Hematopoietic multipotent progenitor cell treated with erythropoietin and hydrocortisone succinate and interleukin-3 and kit ligand, for 17 days (in vitro differentiated cells): ENCODE measurements at regions not wholly inside any gene's neighbourhood (a gene's known extent, or its start where the extent isn't known, plus 50 kb on each side); places are given as distances from the start of the nearest gene placed in this dataset.

Experiments used
- DNase-seq: peaks from one replicate; pipeline ENCODE4 v3.0.0-alpha.2; 2015; ENCODE audit warnings: low spot score

DNA sequence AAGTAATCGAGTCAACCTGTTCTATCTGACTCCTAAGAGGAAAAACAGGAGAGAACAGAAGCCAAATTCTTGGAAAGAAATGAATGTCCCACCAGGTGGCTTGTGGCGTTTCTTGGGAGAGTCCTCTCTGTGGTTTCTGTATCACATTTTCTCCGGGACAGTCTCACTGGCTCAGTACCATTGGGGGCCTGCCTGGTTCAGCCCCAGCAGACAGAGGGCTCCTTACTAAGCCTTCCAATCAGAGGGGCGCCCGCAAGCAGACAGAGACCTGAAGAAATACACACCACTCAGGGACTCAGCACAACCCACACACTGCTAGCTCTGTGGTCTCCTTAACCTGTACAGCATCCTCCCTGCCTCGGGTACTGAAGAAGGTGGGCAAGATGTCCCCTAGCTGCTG, 302.1 kb downstream of the TLE3 start:
- no peak for DNase-seq

DNA sequence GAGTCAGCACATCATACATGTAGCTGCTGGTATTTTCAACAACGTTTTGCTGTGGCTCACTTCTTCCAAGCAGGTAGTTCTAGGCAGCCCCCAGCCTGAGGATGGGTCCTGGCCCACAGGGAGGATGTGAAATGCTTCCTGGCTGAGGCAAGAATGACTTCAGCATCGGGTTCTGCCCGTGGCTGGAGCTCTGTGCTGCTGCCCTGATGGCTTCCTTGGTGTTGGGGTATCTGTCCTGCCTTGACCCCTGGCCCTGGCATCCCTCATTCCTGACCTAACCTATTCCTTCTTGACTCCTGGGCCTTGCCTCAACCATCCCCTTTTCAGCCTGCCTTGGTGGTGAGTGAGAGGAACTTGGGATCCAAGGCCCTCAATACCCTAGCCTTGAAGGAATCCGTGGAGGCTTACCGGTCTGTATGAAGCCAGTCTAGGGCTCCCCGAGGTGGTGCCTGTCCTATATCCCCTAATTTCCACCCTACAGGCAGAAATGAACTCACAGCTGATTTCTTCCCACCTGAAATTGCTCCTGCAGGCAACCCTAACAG, 300.6 kb downstream of the TLE3 start:
- no peak for DNase-seq

DNA sequence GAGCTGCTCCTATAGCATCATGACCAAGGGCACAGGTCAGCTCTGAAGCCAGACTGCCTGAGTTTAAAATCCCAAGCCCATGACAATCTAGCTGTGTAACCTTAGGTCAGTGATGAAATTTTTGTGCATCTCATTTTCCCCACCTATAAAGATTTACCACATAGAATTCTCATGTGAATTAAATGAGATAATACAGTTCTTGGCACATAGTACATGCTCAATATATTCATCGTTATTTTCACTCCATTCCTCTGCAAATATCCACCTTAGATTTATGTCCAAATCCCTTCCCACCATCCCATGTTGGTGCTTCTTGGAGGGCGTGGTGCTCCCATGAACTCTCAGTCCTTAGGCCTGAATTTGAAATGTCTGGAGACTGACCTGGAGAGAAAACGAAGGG, 300.1 kb downstream of the TLE3 start:
- DNase-seq = no peak

DNA sequence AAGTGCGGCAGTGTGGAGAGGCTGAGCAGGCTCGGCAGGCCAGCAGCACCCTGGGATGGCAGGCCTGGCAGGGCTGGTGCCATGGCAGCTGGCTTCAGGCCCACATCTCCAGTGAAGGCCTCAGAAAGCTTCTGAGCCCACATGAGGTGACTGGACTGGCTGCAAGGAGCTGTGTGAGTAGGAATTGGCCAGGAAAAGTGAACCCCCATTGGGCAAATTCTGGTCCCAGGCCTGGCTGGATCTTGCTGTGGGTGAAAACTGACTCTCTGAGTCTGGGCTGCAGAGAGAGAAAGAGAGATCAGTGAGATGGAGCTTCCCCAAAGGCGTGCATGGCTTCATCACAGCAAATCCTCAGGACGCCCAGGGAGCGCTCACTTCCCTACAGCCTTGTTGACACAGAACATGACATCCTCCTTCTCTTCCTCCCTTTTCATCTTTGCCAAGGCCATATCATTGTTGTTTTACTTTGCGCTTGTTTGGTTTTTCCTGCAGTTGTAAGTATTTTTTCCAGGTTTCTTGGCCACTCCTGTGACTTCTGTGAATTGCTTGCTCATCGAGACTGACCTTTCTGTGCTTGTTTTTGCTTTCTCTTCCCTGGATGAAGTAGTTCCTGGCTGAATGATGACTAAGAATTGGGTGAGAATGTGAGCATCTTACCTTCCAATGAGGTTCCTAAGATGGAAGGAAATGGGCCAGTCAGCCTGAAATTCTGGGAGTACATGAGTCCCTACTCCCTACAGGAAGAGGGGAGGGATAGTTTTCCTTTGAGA, 299.1 kb downstream of the TLE3 start:
- DNase-seq = no peak

DNA sequence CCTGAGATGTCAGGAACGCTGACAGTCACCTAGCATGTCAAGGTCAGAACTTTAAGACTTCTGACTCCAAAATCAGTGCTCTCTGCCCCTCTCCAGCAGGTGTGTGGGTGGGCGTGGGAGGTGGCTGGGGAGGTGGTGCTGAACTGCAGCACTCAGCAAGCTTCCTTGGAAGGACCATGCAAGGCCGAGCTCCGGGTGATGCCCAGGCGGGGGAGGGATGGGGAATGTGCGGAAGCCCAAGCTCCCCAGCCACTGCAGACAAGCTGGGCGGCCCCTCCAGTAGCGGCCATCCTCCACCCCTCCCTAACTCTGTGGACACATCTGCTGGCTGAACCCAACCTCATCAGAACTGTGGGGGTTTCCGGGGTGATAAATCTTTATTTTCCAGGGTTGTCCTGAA, 296.6 kb downstream of the TLE3 start:
- DNase-seq = no peak

DNA sequence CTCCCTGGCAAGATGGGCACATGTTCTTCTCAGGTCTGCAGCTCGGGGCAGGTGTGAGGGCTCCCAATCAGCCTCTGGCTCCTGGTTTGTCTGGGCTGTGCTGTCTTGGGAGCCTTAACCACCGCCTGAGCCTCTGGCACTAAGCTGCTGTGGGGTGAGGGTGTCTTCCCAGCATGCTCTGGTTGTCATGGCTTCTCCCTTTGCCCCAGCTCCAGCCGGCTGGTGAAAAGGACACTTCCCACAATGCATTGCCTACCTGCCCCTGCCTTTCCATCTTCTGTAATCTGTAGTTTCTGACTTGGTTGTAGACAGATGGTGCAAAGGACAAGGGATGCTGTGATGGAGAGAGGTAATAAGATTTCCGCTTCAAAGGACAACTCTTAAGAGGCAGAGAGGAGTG, 295.3 kb downstream of the TLE3 start:
- DNase-seq = no peak

DNA sequence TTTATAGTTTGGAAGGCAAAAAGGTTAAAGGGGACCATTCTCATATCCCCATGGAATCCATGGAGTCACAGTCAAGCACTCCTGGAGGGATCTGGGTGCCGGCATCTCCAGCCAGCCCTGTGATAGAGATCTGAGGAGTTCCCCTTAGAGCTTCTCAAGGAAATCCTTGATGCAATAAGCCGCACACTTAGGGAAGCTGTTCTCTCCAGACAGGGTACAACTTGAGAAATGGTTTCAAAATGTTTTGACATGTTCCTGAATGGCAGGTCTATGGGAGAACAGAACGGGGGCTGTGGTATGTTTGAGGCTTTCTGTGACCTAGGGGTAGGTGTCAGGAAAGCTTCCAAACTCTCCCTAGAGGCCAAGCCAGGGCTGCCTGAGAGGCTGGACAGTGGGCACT, 292.9 kb downstream of the TLE3 start:
- no peak for DNase-seq

DNA sequence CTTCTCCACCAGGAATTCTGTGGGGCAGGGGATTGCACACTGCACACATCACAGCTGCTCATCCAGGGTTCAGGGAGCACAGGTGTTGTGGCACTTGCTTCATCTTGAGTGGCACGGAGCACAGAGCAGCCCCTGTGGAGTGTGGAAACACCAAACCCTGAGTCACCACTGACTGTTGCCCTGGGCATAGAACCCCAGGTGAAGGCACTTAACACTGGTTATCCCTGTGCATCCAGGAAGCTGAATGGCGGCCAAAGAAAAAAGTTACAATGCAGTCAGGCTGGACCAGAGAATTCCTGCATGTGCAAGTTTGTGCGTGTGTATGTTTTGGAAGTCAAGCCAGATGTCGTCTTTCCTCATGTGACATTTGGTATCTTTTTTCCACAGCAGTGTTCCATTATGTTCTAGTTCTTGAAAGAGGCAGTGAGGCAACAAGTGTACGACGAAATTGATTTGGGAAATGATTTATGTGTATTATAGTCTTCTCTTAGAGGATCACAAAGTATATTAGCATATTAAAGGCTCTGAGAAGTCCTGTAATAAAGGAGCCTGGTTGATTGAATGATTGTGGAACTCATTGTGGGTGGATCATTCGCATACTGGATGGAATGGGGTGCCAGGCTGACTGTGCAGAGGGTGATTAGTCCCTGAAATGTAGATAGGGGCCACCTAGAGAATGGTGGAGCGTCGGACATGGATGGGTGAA, 292.3 kb downstream of the TLE3 start:
- no peak for DNase-seq

DNA sequence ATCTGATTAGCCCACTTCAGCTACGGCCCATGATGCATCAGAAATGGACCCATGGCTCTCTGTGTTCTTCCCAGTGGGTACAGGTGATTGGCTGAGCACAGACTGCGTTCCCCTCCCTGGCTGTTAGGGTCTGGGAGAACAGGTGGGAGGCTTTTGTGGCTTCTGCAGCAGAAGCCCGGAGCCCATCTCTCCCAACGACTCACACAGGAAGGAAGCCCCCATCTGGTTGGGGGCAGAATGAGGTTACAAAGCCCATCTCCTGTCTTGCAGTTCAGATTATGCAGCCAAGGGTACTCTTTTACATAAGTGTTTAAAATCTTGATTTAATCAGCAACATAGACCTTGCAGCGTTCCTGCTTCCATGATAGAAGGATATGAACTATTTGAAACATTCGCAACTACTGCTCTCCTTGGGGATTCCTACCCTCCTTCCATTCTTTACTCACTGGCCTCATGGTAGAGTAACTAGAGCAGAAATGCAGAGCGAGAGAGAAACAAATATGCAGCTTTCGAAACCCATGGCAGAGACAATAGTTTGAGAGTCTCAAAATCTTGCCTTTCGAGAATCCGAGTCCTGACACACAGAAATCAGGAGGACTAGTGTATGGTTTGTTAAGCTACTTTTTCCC, 291.3 kb downstream of the TLE3 start:
- DNase-seq = no peak

DNA sequence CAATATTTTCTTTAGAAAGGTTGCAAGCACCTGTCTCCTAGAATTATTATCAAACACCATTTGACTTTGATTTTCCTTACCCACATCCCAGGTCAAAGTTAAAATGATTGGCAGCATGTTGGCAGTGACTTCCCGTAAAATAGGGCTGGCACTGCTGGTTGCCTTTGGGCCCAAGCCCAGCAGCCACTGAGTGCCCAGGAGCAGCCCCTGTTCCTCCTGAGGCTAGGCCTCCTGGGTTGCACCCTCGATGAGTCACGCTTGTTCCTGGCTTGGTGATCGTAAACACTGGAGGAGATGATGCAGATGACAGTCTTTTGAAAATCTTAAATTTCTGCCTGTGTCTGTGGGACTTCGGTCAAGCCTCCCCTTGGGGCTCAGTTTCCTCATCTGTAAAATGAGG, 290.0 kb downstream of the TLE3 start:
- DNase-seq = no peak

DNA sequence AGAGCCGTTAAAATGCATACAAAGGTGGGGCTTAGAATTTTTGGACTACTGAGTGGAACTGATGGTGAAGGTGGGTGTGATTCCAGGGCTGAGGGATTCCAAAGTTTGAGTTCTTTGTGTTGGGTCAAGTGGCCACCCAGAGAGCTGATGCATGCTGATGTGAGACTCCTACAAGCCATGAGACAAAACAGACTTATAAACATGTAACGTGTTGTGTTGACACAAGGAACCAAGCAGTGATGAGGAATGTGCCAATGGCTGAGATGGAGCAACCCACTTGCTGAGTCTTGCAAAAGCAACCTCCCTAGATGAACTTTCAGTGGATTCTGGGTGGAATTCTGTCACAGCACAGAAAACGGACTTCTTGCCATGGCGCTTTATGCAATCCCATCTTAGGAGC, 289.0 kb downstream of the TLE3 start:
- no peak for DNase-seq

DNA sequence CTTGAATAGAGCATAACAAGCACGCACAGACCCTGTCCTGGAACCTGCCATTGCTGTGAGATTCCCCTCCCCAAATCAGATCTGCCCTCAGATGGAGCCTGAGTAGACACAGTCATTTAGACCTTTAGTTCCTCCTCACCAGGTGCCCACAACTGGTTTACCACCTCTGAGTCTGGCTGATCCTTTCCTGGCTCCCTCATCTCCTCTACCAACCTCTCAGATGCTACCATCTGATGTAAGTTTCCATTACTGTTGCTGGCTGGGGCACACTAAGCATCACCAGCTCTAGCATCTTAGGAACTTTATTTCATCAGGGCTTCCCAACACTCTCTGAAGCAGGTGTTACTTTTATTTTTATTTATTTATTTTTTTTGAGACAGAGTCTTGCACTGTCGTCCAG, 288.3 kb downstream of the TLE3 start:
- no peak for DNase-seq

DNA sequence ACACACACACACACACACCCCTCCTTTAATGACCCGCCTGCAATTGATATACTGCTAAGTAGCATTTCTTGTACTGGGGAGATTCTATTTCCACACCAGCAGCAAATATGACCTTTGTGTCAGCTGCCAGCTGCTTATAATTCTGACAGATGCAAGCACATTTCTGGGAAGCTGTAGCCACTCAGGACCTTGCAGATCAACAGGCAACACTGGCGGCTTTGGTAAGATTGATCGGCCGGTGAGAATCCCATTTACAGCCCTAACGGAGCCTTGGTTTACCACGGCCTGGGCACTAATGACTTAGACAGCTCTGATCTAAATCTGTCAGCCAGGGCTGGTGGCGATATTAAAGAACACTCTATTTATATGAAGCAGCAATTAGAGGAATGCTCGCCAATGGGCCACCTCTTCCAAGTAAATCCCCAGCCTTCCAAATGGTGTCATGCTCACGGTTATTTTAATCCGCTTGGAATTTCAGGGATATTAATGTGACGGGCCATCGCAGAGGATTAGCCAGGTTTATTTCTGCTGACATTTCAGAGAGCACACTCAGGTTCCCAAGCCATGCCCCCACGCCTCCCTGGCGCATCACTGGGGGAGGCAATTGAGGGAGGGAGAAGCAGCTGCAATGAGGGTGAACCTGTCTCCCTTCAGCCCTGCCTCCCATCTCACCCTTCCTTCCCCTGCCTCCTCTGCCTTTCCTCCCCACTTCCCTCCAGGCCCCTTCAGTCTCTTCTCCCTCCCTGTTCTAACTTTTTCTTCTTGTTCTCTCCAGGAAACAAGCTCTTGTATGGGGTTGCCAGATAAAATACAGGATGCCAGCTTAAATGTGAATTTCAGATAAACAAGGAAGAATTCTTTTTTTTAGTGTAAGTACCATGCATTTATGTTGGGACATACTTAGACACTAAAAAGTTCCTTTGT, 287.0 kb downstream of the TLE3 start:
- no peak for DNase-seq

DNA sequence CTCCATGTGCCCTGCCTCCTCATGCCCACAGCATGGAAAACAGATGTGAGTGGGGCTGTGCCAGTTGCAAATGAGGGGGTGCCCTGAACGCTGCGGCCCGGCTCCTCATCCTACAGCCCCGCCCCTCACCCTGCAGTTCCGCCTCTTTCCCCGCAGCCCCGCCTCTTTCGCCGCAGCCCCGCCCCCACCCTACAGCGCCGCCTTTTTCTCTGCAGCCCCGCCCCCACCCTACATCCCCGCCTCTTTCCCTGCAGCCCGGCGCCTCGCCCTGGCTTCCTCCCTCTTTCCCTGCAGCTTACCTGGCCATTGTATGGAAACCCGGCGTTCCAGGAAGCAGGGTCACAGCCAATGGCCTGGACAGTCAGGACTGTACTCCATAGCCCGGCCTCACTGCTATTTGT, 284.9 kb downstream of the TLE3 start:
- no peak for DNase-seq

DNA sequence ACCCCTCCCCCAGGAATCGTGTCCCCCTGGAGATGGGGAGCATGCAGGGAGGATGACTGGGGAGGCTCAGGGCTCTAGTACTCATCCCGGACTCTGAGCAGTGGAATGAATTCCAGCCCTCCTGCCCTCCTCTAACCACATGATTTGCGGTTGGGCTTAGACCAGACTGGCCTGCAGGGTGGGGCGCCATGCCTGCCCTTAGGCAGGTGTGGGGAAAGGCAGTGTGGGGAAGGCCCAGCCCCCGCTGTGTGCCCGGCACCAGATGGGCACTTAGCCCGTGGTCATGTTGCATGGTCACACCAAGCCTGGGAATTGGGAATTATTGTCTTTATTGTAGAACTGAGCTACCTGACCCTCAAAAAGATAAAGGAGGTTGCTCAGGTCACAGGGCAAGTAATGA, 283.8 kb downstream of the TLE3 start:
- DNase-seq = no peak

DNA sequence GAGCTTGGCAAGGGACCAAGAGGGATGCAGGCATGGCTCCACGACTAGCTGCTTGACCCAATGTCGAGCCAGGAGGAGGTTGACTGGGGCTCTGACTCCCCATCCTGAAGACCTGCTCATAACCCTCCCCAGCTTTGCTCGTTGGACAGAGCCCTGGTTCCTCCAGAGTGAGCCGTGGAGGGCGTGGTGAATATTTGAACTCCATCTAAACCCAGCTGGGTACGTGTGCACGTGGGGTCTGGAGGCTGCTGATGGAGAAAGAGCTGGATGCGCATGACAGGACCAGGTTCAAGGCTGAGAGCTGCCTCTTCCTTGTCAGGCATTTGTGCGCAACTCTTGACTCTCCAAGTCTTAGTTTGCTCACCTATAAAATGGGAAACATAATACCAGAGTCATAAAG, 282.8 kb downstream of the TLE3 start:
- DNase-seq = no peak

DNA sequence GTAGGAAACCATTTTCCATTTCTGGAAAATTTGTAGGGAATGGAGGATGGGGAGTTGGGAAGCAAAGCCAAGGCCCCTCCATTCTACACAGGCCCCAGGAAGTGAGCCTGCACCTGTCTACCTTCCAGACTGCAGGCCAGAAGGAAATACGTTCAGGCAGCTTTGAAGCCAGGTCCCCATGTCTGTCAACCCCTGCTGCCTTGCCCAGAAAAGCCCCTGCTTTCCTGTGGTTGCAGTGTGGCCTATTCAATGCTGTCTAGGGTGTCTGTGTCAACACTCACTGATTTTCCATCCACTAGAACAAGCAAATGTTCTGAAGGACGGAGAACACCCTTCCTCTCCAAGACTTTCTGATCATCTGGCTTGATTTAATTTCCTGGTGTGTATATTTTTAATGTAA, 281.9 kb downstream of the TLE3 start:
- DNase-seq = no peak

DNA sequence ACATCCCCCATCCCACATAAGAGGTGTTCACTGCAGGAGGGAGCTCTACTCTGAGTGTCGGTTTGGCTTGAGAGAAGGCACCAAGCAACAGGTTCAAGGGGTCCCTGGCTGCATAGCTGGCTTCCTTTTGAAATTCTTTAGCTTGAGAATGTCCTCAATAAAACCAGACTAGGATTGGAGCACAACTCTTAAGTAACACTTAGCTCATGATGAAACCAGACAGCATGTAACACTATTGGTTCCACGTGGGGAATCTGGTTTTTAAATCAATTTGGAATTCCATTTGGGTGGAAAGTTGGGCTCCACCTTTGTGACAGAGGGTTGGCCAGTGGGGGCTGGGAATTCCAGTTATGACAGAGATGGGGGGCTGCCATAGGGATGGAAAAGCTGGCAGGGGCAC, 281.2 kb downstream of the TLE3 start:
- no peak for DNase-seq

DNA sequence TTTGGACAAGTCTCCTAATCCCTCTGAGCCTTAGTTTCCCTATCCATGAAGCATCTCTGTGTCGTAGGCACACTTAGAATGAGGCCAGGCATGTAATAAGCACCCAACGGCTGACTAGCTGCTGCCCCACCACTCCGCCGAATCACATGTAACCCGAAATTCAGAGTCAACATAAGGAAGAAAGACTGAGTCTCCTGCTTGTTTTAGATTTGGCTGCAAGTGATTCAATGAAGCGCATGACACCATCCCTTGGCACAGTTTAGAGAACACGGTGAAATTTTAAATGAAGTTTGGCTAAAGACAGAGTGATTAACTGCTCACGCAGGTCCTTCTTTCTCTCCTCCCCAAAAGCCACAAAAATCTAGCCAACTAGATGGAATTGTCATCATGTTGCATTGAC, 279.2 kb downstream of the TLE3 start:
- no peak for DNase-seq

DNA sequence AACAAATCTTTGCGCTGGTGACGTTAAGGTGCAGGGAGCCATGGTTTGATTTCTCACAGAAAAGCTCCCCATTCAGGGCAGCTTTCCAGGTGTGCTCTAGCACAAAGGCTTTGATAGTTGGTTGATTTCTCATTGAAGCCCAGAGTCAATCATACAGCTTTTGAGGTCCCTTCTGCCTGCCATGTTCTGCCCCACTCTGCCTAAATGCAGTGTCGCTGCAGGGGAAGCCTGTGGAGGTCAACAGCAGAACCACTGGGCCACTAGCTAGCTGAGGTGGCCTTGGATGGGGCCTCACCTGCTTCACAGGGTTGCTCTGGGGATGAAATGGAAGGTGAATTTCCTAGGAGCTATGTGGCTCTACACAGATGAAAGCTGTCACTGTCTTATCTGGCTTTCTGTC, 278.3 kb downstream of the TLE3 start:
- no peak for DNase-seq

DNA sequence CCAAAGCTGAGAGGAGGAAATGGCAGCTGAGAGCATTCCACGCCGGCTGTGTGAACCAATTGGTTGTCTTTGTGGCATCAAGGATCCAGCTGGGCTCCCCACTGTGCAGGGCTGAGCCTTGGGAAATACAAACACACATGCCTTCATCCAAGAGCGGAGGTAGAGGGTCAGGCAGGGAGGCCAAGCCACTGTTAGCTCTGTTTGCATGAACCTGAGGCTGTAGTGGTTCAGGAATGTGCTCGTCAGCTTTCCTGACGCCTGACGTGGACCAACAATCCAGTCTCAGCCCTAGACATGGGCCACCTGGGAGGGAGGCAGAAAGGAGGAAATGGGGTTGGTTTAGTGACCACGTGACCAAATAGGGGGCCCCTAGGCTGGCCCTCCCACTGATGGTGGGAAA, 276.9 kb downstream of the TLE3 start:
- DNase-seq = no peak

DNA sequence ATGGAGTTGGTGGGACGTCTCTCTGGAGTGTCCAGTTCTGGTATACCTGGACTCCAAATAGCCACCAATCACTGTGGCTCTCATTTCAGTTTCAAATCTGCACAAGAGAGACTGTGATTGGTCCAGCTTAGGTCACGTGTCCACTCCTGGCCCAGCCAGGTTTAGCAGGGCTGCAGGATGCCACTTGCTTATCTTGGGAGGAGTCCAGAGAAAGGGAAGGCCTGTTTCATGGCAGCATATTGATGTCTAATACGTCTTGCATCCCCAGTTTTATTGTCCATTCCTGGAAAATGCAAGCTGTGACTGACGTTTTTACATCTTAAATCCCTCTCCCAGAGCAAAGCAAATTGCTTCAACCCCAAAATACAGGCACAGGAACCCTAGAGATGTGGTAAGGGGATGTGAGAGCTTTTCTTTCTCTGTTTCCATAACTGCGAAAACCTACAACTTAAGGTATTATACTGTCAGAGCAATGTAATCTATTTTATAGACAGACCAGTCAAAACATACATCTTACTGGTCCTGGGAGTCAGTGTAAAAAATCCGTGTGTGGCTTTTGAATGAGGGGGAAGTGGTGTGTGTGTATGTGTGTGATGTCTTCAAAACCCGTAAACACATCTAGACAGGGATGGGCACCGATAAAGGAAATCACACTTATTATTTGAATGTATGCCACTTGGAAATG, 274.4 kb downstream of the TLE3 start:
- no peak for DNase-seq
